Cerebellar nuclear complex (tissue), 1 donor: ENCODE measurements at regions not wholly inside any gene's neighbourhood (a gene's known extent, or its start where the extent isn't known, plus 50 kb on each side); places are given as distances from the start of the nearest gene placed in this dataset.
"Not testable (repeated sequence)": the region's sequence is repeated elsewhere in the genome, so short reads cannot be mapped to it uniquely, and the experiment has no call there.

Source experiments
- DNase-seq, 2 experiments: peaks; one replicate each; lab custom pipeline; 2025; lab: John Stamatoyannopoulos, UW

DNA sequence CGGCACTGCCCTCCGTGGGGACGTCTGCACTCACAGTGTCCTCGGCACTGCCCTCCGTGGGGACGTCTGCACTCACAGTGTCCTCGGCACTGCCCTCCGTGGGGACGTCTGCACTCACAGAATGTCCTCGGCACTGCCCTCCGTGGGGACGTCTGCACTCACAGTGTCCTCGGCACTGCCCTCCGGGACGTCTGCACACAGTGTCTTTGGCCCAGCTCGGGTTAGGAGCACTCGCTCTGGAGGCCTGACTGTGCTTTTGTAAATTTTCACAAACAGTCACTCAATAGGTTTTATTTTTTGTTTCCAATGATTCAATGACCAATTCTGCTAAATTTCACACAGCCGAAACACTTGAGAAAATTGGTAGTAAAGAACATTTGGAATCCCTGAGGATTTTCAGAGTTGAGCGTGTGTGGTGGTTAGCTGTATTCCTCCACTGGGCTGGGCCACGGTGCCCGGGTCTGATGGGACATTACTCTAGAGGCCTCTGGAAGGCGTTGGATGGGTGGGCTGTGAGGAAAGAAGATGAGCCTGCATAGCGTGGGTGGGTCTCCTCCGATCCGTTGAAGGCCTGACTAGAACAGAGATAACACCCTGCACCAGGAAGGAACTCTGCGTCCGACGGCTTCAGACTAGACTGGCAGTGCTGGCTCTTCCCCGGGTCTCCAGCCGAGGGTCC is 134.8 kb downstream of the RTP5 start:
- no peak for DNase-seq

DNA sequence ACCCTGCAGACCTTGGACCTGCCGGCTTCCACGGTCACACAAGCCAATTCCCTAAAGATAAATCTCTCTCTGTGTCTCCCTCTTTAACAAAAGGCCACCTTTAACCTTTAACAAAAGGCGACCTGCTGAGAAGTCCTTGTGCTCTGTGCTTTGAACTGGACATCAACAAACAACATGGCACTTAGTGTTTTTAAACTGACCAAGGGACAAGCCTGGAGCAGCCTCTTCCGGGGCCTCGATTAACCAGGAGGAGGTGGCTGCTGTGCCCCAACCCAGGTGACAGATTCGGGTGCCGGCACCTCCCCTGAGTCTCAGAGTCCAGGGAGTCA is 135.3 kb downstream of the RTP5 start:
- no peak for DNase-seq

DNA sequence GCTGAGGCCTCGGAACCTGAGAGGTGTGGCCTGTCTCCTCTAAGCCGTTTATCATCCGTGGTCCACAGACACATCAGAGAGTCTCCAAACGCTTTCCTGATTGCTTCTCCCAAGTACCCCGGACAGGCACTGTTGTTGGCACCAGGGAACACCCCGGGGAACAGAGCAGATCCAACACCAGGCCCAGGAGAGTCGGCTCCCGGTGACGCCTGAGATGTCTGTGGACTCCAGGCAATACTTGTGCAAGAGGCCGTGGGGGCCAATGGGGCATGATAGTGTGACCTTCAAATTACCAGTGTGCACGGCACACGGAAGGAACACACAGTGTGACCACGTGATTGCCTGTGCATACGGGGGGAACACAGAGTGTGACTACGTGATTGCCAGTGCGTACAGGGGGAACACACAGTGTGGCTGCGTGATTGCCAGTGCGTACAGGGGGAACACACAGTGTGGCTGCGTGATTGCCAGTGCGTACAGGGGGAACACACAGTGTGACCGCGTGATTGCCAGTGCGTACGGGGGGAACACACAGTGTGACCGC is 136.6 kb downstream of the RTP5 start:
- DNase-seq, result not testable (repeated sequence)

DNA sequence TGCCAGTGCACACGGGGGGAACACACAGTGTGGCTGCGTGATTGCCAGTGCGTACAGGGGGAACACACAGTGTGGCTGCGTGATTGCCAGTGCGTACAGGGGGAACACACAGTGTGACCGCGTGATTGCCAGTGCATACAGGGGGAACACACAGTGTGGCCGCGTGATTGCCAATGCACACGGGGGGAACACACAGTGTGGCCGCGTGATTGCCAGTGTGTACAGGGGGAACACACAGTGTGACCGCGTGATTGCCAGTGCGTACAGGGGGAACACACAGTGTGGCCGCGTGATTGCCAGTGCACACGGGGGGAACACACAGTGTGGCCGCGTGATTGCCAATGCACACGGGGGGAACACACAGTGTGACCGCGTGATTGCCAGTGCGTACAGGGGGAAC is 139.4 kb downstream of the RTP5 start:
- DNase-seq, result not testable (repeated sequence)

DNA sequence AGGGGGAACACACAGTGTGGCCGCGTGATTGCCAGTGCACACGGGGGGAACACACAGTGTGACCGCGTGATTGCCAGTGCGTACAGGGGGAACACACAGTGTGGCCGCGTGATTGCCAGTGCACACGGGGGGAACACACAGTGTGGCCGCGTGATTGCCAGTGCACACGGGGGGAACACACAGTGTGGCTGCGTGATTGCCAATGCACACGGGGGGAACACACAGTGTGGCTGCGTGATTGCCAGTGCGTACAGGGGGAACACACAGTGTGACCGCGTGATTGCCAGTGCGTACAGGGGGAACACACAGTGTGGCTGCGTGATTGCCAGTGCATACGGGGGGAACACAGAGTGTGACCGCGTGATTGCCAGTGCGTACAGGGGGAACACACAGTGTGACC is 140.3 kb downstream of the RTP5 start:
- not testable (repeated sequence) for DNase-seq

DNA sequence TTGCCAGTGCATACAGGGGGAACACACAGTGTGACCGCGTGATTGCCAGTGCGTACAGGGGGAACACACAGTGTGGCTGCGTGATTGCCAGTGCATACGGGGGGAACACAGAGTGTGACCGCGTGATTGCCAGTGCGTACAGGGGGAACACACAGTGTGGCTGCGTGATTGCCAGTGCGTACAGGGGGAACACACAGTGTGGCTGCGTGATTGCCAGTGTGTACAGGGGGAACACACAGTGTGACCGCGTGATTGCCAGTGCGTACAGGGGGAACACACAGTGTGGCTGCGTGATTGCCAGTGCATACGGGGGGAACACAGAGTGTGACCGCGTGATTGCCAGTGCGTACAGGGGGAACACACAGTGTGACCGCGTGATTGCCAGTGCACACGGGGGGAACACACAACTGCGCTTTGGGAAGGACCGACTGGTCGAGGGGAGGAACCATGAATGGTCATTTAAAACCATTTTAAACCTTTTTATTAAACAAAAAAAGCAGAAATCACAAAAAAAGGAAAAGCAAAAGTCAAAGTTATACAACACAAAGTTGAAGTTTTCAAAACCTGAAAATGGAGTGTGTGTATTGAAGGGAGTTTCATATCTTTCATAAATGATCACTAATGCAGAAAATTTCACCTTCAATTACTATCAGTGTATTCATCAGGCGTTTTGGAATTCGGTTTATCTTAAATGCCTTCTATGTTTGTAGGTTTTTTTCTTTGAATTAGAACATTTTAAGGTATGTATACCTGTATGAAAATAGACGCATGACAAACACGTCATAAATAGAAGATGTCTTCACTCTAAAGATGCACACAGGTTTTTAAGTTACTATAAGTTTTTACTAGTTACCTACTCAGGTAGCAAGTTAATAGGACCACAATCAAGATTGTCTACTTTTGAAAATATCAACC is 141.0 kb downstream of the RTP5 start:
- DNase-seq, result not testable (repeated sequence)

GRCh38 chr2:242011167-242011513 is 141.6 kb downstream of the RTP5 start:
- no peak for DNase-seq

GRCh38 chr2:242011516-242011915 is 142.0 kb downstream of the RTP5 start:
- no peak for DNase-seq

DNA sequence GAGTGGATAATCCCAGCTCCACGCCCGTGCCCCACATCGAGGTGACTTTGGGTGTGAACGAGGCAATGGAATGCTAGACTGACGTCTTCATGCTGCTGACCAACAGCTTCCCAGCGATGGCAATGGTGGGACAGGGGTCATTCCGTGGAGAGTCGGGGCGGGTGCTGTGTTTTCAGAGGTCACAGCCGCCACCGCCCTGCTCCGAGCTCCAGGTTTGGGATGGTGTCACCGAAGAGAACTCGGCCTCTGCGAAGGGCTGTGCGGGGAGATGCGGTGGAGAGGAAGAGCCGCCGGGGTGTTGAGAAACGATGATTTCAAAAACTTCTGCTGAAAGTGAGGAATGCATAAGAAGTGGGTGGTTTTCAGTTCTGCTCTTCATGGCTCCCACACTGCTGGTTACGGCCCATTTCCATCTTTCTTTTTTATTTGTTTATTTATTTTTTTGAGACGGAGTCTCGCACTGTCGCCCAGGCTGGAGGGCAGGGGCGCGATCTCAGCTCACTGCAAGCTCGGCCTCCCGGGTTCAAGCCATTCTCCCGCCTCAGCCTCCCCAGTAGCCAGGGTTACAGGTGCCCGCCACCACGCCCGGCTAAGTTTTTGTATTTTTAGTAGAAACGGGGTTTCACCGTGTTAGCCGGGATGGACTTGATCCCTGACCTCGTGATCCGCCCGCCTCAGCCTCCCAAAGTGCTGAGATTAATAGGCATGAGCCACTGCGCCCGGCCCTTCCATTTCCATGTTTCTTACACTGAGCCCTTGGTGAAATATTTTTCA is 142.6 kb downstream of the RTP5 start:
- DNase-seq, result no peak

DNA sequence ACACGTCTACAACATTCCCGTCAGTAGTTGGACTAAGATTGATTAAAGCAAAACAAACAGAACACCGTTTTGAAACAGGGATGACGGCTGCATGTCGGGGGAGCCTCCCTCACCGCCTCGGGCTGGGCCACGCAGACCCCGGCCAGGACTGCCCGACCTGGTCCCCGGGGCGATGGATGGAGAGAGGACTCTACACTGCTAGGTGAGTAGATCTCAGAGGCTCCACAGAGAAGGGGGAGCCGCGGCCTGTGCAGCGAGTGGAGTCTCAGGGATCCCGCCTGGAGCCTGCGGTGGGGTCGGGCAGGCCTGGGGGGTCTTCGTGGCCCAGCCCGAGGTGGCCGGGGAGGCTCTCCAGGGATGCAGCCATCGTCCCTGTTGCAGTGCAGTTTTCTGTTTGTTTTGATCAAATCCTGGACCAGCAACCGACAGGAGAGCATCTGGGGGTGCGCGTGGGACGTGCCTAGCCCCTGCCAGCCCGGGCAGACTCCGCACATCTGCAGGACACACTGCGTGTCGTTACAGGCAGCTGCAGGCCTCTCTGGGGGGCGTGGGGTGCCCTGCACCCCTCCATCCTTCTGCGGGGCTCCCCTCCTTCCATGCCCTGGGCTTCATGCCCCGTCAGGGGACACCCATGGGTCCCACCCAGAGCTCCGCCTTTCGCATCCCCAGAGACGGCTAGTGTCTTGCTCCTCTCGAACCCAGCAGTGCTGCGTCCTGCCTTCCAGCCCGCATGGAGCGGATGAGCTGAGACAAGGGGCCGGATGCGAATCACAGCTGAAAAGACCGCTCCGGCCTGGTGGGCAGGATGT is 143.6 kb downstream of the RTP5 start:
- DNase-seq, result no peak

- DNase-seq, result no peak
These were observed 144.2 kb downstream of the RTP5 start for GRCh38 chr2:242013771-242014170.

DNA sequence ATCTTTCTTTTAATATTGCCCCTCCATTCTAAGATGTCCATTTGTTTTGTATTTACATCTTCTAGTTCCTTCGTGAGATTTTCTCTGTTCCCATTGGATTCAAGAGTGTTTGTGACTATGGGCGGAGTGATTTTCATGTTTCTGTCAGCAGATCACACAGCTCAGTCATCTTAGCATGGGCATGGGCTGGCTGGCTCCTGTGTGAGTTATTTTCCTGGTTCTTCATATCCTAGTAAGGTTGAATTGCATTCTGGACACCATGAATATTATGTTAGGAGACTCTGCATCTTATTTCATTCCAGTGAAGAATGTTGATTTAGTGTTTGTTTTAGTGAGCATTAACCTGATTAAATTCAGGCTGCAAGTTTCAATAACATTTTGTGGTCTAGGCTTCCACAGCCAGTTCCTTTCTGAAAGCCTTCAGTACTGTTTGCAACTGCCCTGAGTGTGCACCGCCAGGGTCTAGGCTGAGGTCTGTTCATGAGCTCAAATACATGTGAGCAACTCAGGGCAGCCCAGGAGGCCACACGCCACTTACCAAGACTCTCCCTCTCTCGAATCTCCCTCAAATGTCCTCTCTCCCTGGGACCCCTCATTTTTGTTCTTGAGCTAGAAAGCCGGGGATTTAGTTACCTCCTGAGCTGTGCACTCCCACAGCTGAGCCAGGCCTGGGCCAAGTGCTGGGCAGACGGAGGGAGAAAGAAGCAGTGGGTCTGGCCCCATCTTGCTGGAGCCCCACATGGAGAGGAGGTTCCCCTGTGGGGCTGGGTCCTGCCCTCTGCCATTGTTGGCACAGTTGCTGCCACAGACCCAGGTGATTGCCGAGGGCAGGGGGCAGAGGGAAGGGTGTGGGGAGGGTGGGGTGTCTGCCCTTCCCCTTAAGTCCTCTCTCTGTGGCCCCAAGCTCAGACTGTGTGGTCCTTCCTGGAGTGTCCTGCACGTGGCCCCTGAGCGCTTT is 145.9 kb downstream of the RTP5 start:
- no peak for DNase-seq

DNA sequence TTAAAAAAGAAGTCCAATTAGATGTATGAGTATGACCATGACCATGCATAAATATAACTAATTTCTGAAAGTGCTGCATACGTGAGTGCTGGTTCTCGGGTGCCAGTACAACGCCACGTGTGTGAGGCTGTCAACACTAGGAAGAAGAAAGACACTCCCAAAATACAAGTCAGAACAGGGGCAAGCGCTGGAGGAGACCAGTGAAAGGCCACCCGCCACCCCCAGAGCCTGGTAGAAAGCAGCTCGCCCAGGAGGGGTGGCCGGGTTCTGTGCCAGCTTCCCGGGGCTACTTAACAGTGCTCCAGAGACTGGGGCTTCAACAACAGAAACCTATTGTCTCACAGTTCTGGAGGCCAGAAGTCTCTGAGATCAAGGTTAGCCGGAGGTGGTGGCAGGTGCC is 147.6 kb downstream of the RTP5 start:
- no peak for DNase-seq

GRCh38 chr2:242018416-242018815 is 148.9 kb downstream of the RTP5 start:
- not testable (repeated sequence) for DNase-seq

DNA sequence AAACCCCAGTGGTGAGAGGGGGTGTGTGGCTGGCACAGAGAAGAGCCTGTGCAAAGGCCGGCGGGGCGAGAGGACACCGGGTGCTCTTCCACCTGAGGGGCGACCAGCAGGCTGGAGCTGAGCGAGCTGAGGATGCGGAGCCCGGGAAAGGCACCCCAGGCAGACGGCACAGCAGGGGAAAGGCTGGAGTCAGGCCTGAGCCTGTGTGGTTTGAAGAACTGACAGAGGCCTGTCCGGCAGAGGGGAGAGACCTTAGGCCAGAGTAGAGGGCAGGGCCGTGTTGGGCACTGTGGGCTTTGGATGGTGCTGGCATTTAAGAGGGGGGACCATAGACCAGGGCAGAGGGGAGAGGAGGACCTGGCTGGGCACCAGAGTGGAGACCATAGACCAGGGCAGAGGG is 149.8 kb downstream of the RTP5 start:
- DNase-seq, result no peak

DNA sequence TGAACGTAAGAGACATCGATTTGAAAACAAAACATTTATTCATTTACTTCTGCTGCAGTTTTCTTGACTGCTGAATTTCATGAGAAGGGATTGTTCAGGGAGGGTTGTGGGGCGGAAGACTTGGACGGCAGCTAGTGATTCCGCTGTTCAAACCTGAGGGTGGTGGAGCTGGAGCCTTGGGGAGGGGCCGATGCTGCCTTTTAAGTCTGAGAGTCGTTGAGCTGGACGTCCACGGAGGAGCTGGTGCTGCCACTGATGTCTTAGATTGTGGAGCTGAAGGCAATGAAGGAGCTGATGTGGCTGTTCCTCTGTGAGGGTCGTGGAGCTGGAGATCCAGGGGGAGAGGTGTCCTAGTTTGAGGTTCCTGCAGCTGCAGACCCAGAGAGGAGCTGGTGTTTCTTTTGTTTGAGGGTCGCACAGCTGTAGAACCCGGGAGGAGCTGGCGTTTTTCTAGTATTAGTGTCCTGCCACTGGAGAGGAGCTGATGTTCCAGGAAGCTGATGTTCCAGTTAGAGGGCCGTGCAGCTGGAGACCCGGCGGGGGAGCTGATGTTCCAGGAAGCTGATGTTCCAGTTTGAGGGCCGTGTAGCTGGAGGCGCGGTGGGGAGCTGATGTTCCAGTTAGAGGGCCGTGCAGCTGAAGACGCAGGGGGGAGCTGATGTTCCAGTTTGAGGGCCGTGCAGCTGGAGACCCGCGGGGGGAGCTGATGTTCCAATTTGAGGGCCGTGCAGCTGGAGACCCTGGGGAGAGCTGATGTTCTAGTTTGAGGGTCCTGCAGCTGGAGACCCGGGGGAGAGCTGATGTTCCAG is 150.9 kb downstream of the RTP5 start:
- DNase-seq, result no peak

GRCh38 chr2:242022550-242023290 is 153.2 kb downstream of the RTP5 start:
- DNase-seq, result no peak

GRCh38 chr2:242024751-242025355 is 155.3 kb downstream of the RTP5 start:
- DNase-seq, result no peak
